ENCODE measurements at regions not wholly inside any gene's neighbourhood (a gene's known extent, or its start where the extent isn't known, plus 50 kb on each side); places are given as distances from the start of the nearest gene placed in this dataset.

GRCh38 chr18:29196307-29196706, 1019.4 kb upstream of the CDH2 start:
- no peak overlapping the region for H3K4me3 ChIP-seq (ENCODE audit: low read depth, low read length)
- DNase-seq (ENCODE audit: low read depth), result no peak
- no peak for TF ChIP-seq CTCF (IDR thresholded peaks at IDR 0.05; ENCODE audit: insufficient read depth, low read length)

GRCh38 chr18:29191263-29191662, 1014.3 kb upstream of the CDH2 start:
- no peak overlapping the region for H3K4me3 ChIP-seq (ENCODE audit: low read depth, low read length)
- peak; percentile 66 for TF ChIP-seq CTCF (IDR thresholded peaks at IDR 0.05; ENCODE audit: insufficient read depth, low read length)
- peak; percentile 54 for DNase-seq (ENCODE audit: low read depth)

DNA sequence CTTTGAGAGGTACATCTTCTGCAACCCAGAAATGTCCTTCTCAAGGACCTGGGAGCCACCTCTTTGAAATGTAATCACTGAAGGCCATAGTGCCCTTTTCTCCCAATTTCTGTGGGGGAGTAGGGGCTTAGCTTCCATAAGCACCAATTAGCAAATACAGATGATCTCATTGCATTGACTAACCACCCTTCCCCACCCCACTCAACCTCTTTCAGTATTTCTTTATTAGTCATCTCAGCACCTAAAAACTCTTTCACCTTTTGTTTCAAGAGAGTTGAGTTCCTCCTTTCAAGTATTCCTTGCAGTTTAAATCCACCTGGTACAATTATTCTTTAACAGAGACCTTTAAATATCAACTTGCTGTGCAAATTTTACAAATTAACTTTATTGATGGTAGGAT, 1011.8 kb upstream of the CDH2 start:
- H3K4me3 ChIP-seq (ENCODE audit: low read depth, low read length), result no peak overlapping the region
- no peak for DNase-seq (ENCODE audit: low read depth)
- no peak for TF ChIP-seq CTCF (IDR thresholded peaks at IDR 0.05; ENCODE audit: insufficient read depth, low read length)

DNA sequence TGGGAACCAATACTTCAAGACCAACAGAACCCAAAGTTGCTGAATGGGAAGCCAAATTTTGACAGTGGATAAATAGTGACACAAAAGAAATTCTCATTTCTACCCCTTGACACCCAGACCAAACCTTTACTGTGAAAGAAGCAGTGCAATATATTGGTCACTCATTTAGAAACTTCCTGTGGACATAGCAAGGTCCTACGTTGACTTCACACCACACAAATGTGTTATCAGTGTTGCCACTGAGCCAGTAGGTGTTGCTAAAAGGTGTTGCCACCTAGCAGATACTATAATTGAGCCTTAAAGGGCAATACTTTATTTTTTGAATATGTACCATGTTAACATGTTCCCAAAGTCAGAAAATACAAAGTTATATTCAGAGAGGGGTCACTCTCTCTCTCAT, 1008.9 kb upstream of the CDH2 start:
- H3K4me3 ChIP-seq (ENCODE audit: low read depth, low read length), result no peak overlapping the region
- DNase-seq (ENCODE audit: low read depth), result no peak
- no peak for TF ChIP-seq CTCF (IDR thresholded peaks at IDR 0.05; ENCODE audit: insufficient read depth, low read length)

DNA sequence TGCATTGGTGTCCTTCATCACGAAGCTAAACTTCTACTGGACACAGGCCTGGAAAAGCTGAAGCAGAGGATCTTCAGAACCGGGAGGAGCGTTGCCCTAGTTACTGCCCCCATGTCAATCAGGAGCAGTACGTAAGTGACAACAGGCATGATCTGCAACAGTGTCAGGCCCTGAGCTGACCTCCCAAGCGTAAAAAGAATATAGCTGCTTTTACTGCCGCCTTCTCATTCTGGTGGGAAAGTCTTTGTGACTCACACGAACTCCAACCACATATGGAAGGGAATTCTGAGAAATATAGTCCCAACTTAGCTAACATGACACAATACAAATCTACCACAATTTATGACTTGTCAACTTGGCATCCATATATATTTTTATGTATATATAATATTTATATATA, 1007.7 kb upstream of the CDH2 start:
- DNase-seq (ENCODE audit: low read depth), result no peak
- TF ChIP-seq CTCF (IDR thresholded peaks at IDR 0.05; ENCODE audit: insufficient read depth, low read length), result no peak
- H3K4me3 ChIP-seq (ENCODE audit: low read depth, low read length), result no peak overlapping the region

GRCh38 chr18:29181151-29181901, 1004.4 kb upstream of the CDH2 start:
- no peak overlapping the region for H3K4me3 ChIP-seq (ENCODE audit: low read depth, low read length)
- DNase-seq (ENCODE audit: low read depth), result peak; percentile 98
- peak; percentile 3 for TF ChIP-seq CTCF (IDR thresholded peaks at IDR 0.05; ENCODE audit: insufficient read depth, low read length)

DNA sequence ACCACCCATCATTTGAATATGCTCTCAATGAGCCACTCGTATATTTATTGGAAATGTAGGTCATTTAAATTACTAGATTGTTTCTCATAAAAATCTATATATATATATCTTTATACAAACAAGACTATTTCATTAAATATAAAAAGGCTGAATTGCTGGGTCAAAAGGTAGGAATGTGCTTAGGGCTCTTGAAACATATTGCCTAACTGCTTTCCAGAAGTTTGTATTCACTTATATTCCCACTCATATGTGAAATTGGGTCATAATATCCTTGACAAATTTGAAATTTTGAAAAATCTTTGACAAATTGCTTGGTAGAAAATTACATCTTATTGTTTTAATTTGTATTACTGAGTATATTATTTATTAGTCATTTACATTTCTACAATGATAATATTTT, 999.8 kb upstream of the CDH2 start:
- no peak overlapping the region for H3K4me3 ChIP-seq (ENCODE audit: low read depth, low read length)
- DNase-seq (ENCODE audit: low read depth), result no peak
- TF ChIP-seq CTCF (IDR thresholded peaks at IDR 0.05; ENCODE audit: insufficient read depth, low read length), result no peak
